ENCODE measurements at regions not wholly inside any gene's neighbourhood (a gene's known extent, or its start where the extent isn't known, plus 50 kb on each side); places are given as distances from the start of the nearest gene placed in this dataset.
A peak's percentile ranks its signal among the peaks of the same experiment; 100 is the strongest.
"Not testable (repeated sequence)": the region's sequence is repeated elsewhere in the genome, so short reads cannot be mapped to it uniquely, and the experiment has no call there.

GRCh38 chr21:28532446-28532845, 460.2 kb downstream of the LTN1 start:
- no peak for DNase-seq (ENCODE audit: low read depth)

- no peak for DNase-seq (ENCODE audit: low read depth)
Observed at GRCh38 chr21:28523367-28523766, 469.3 kb downstream of the LTN1 start.

- peak; percentile 17 for DNase-seq (ENCODE audit: low read depth)
Observed at GRCh38 chr21:28522014-28522799, 470.5 kb downstream of the LTN1 start.

- DNase-seq (ENCODE audit: low read depth), result no peak
Observed at GRCh38 chr21:28518630-28519029, 474.0 kb downstream of the LTN1 start.

- no peak for DNase-seq (ENCODE audit: low read depth)
Observed at GRCh38 chr21:28516991-28517592, 475.6 kb downstream of the LTN1 start.

GRCh38 chr21:28516021-28516420, 476.7 kb downstream of the LTN1 start:
- no peak for DNase-seq (ENCODE audit: low read depth)

- DNase-seq (ENCODE audit: low read depth), result no peak
Observed at GRCh38 chr21:28513428-28513827, 479.2 kb downstream of the LTN1 start.

- DNase-seq (ENCODE audit: low read depth), result no peak
Observed at GRCh38 chr21:28509031-28509430, 483.6 kb downstream of the LTN1 start.

- DNase-seq (ENCODE audit: low read depth), result no peak
Observed at GRCh38 chr21:28508126-28508525, 484.6 kb downstream of the LTN1 start.

GRCh38 chr21:28496517-28496916, 496.2 kb downstream of the LTN1 start:
- no peak for DNase-seq (ENCODE audit: low read depth)

- no peak for DNase-seq (ENCODE audit: low read depth)
Observed at GRCh38 chr21:28492127-28492526, 500.6 kb downstream of the LTN1 start.

- no peak for DNase-seq (ENCODE audit: low read depth)
Observed at GRCh38 chr21:28489821-28490350, 502.8 kb downstream of the LTN1 start.

- DNase-seq (ENCODE audit: low read depth), result no peak
Observed at GRCh38 chr21:28489162-28489561, 503.5 kb downstream of the LTN1 start.

GRCh38 chr21:28487455-28488070, 505.1 kb downstream of the LTN1 start:
- DNase-seq (ENCODE audit: low read depth), result no peak

GRCh38 chr21:28485301-28486022, 507.2 kb downstream of the LTN1 start:
- no peak for DNase-seq (ENCODE audit: low read depth)

GRCh38 chr21:28483301-28484035, 509.2 kb downstream of the LTN1 start:
- DNase-seq (ENCODE audit: low read depth), result no peak

GRCh38 chr21:28482657-28483056, 510.0 kb downstream of the LTN1 start:
- no peak for DNase-seq (ENCODE audit: low read depth)

GRCh38 chr21:28480470-28480869, 512.2 kb downstream of the LTN1 start:
- no peak for DNase-seq (ENCODE audit: low read depth)

GRCh38 chr21:28473530-28474220, 519.0 kb downstream of the LTN1 start:
- DNase-seq (ENCODE audit: low read depth), result no peak

- DNase-seq (ENCODE audit: low read depth), result not testable (repeated sequence)
Observed at GRCh38 chr21:28472543-28472942, 520.1 kb downstream of the LTN1 start.

- no peak for DNase-seq (ENCODE audit: low read depth)
Observed at GRCh38 chr21:28464988-28465387, 527.7 kb downstream of the LTN1 start.

Measured in forelimb muscle (tissue), 1 donor.